WERI-Rb-1 (cell line): ENCODE measurements at regions not wholly inside any gene's neighbourhood (a gene's known extent, or its start where the extent isn't known, plus 50 kb on each side); places are given as distances from the start of the nearest gene placed in this dataset.
"Not testable (repeated sequence)": the region's sequence is repeated elsewhere in the genome, so short reads cannot be mapped to it uniquely, and the experiment has no call there.

Experiments
- DNase-seq: peaks from one replicate; pipeline ENCODE4 v3.0.0-alpha.2; 2020
- H3K27ac ChIP-seq: fragments of 250-450 bp; sonication (Bioruptor Pico); 2 replicates; pipeline ENCODE4 v1.5.1; 2020; ENCODE audit warnings: mild to moderate bottlenecking, moderate library complexity
- H3K27me3 ChIP-seq: fragments of 250-450 bp; sonication (Bioruptor Pico); 2 replicates; pipeline ENCODE4 v1.5.1; 2021; ENCODE audit warnings: mild to moderate bottlenecking, low read depth, moderate library complexity; ENCODE audit not compliant: insufficient read depth, severe bottlenecking
- H3K36me3 ChIP-seq: fragments of 250-450 bp; sonication (Bioruptor Pico); 2 replicates; pipeline ENCODE4 v1.5.1; 2020; ENCODE audit warnings: mild to moderate bottlenecking, moderate library complexity
- H3K4me3 ChIP-seq: 2 replicates; pipeline ENCODE4 v1.5.1; 2011; ENCODE audit warnings: low read depth, mild to moderate bottlenecking, control low read depth, low read length
- H3K9me3 ChIP-seq: fragments of 250-450 bp; sonication (Bioruptor Pico); 2 replicates; pipeline ENCODE4 v1.5.1; 2021; ENCODE audit warnings: mild to moderate bottlenecking, moderate library complexity; ENCODE audit not compliant: severe bottlenecking
- CTCF ChIP-seq: IDR thresholded peaks from 2 replicates; pipeline ENCODE4 v1.5.1; 2011; ENCODE audit warnings: low read depth, mild to moderate bottlenecking, control low read depth, inconsistent platforms, low read length

GRCh38 chr11:134589129-134589528 lies 177.1 kb upstream of the B3GAT1 start:
- no peaks in the 10 kb centered on the region for H3K36me3 ChIP-seq
- no peak for DNase-seq
- TF ChIP-seq CTCF, result no peak
- H3K27ac ChIP-seq, result no peak overlapping the region
- no peaks in the 10 kb centered on the region for H3K9me3 ChIP-seq
- peaks cover 53% of the 10 kb centered on the region for H3K27me3 ChIP-seq
- H3K4me3 ChIP-seq, result no peak overlapping the region

- H3K27me3 ChIP-seq, result peaks cover 57% of the 10 kb centered on the region
- not testable (repeated sequence) for H3K27ac ChIP-seq, H3K4me3 ChIP-seq, H3K36me3 ChIP-seq, DNase-seq, H3K9me3 ChIP-seq
These were observed 176.5 kb upstream of the B3GAT1 start for GRCh38 chr11:134588460-134589110.

GRCh38 chr11:134587345-134587744 lies 175.3 kb upstream of the B3GAT1 start:
- H3K36me3 ChIP-seq, result no peaks in the 10 kb centered on the region
- no peak for DNase-seq
- no peak overlapping the region for H3K27ac ChIP-seq
- peaks cover 70% of the 10 kb centered on the region for H3K27me3 ChIP-seq
- no peak for TF ChIP-seq CTCF
- H3K4me3 ChIP-seq, result no peak overlapping the region
- H3K9me3 ChIP-seq, result no peaks in the 10 kb centered on the region

GRCh38 chr11:134586726-134587125 lies 174.7 kb upstream of the B3GAT1 start:
- Histone ChIP-seq H3K4me3 (no peak overlapping the region), H3K27me3 (peaks cover 76% of the 10 kb centered on the region), H3K36me3 (no peaks in the 10 kb centered on the region), H3K9me3 (no peaks in the 10 kb centered on the region), H3K27ac (no peak overlapping the region)
- no peak for TF ChIP-seq CTCF
- no peak for DNase-seq

- Histone ChIP-seq H3K9me3 (no peaks in the 10 kb centered on the region), H3K36me3 (no peaks in the 10 kb centered on the region), H3K27ac (no peak overlapping the region), H3K4me3 (no peak overlapping the region), H3K27me3 (peaks cover 81% of the 10 kb centered on the region)
- TF ChIP-seq CTCF, result no peak
- DNase-seq, result no peak
These were observed 173.9 kb upstream of the B3GAT1 start for GRCh38 chr11:134585666-134586610.

GRCh38 chr11:134584706-134585445 lies 172.8 kb upstream of the B3GAT1 start:
- Histone ChIP-seq H3K27ac (no peak overlapping the region), H3K36me3 (no peaks in the 10 kb centered on the region), H3K9me3 (no peaks in the 10 kb centered on the region), H3K4me3 (no peak overlapping the region), H3K27me3 (peaks cover 87% of the 10 kb centered on the region)
- no peak for TF ChIP-seq CTCF
- no peak for DNase-seq
